Activated naive CD4-positive, alpha-beta T cell treated with anti-CD3 and anti-CD28 coated beads, Interleukin-2, amount 50 U/mL, for 16 hours (primary cell): ENCODE measurements at regions not wholly inside any gene's neighbourhood (a gene's known extent, or its start where the extent isn't known, plus 50 kb on each side); places are given as distances from the start of the nearest gene placed in this dataset.
A peak's percentile ranks its signal among the peaks of the same experiment; 100 is the strongest.

Experiments
- DNase-seq: peaks from one replicate; pipeline ENCODE4 v3.0.0-alpha.2; 2020

- no peak for DNase-seq
Observed at GRCh38 chr15:70555713-70556112, 207.6 kb downstream of the UACA start.

DNA sequence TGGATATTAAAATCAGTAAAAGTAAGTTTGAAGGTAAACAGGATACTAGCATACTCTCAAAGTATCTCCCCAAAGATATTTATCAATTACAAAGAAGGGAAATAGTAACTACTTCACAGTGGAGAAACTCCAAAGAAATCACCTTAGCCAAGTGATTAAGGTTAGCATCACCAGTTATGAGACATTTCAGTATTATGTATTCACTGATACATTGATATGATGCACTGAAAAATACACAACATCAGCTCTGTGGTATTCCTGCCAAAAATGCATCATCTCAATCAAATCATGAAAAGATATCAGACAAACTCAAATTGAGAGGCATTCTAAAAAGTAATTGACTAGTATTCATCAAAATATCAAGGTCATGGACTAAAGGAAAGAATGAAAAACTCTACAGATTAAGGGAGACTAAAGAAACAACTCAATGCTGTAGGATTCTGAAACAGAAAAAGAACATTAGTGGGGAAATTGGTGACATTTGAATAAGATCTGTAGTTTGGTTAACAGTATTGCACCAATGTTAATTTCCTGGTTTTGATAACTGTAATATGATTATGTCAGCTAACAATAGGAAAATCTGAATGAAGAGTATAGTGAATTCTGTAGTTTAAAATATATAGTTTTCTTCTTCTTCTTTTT lies 215.4 kb downstream of the UACA start:
- no peak for DNase-seq

DNA sequence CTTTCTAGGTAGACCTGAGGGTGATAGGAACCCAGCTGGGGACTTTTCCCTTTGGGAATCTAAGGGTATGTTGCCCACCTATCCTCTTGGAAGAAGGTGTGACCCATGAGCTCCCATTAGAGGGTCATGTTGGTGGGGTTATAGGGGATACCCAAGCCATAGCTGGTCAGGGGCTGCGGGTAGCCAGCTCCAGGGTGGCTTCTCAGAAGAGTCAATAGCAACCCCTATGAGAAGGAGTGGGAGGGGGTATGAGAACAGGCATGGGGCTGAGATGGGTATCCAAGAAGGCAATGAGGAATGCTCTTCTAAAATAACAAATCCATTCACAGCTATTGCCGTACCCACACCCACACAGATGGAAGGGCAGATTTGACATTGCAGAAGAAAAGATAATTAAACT lies 217.8 kb downstream of the UACA start:
- DNase-seq = no peak

DNA sequence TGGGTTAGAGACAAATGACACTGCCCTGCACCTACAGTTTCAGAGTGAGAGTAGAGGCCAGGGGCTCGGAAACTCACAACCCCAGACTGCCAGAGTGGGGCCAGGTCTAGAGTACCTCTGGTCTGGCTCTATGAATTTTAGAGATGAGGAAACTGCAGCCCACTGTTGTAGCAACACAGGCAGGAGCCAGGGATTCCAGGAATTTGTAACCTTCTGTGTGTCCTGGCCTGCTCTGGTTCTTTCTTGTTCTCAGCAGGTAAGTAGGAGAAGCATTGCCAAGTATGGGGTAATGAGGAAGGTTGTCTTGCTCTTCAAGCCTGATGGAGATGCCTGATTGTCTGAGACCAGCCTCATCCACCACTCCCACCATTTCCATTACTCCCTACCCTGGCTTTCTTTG lies 221.8 kb downstream of the UACA start:
- DNase-seq = no peak

DNA sequence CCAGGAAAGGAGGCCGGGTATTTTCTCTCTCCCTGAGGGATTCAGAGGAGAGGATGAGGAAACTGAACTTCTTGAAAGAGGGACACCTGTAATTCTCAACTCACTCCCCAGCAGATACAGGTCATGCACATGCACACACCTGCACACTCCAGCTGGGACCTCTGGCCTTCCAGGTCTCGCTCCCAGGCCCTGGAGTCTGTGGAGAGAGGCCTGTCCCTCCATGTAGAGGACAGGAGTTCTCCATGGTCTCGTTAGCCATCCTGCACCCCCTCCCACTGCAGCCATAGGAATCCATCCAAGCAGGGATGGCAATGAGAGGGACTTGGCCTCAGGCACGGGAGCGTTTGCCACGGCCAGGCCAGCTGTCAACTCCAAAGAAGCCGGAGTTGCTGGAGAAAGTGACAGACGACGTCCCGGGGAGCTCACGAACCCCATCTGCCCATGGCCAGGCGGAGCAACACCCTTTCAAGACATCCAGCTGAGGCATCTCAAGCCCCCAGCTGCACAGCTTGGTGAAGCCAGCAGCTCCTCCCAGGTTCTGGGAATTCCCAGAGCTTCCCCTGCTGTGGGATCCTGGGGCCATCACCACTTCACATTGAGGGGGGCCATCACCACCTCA lies 223.3 kb downstream of the UACA start:
- DNase-seq = no peak

DNA sequence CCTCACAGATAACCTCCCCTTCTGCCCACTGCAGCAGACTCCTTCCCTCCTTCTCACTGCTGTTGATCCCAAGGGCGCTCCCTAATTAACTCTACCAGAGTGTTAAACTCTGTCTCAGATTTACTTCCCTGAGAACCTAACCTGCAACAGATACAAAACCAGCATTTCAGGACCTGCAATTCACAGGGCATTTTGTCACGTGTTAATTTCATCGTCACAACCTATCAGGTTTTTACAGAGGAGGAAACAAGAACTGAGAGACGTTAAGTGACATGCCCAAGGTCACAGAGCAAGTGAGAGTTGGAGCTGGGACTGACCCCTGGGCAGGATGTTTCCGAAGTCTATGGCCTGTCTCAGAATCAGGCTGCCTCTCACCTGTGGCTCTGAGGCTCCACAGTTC lies 223.9 kb downstream of the UACA start:
- DNase-seq = no peak

- DNase-seq = no peak
Observed at GRCh38 chr15:70538278-70538677, 225.1 kb downstream of the UACA start.

DNA sequence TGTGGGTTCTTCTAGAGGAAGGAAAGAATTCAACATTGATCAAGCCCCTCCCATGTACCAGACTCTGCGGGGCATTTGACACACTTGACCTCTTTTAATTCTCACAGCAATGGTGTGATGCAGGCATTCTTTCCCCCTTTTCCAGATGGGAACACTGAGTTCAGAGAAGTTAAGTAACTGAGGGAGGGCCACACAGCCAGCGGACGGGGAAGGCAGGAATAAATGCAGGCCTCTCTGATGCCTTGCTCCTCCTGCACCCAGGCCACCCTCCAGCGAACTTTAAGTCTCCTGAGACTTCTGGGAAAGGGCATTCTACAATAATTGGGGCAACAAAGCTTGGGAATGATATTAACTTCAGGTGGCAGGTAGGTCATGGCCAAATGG lies 227.4 kb downstream of the UACA start:
- DNase-seq = no peak

- DNase-seq = peak; percentile 55
Observed at GRCh38 chr15:70535071-70535954, 228.0 kb downstream of the UACA start.

DNA sequence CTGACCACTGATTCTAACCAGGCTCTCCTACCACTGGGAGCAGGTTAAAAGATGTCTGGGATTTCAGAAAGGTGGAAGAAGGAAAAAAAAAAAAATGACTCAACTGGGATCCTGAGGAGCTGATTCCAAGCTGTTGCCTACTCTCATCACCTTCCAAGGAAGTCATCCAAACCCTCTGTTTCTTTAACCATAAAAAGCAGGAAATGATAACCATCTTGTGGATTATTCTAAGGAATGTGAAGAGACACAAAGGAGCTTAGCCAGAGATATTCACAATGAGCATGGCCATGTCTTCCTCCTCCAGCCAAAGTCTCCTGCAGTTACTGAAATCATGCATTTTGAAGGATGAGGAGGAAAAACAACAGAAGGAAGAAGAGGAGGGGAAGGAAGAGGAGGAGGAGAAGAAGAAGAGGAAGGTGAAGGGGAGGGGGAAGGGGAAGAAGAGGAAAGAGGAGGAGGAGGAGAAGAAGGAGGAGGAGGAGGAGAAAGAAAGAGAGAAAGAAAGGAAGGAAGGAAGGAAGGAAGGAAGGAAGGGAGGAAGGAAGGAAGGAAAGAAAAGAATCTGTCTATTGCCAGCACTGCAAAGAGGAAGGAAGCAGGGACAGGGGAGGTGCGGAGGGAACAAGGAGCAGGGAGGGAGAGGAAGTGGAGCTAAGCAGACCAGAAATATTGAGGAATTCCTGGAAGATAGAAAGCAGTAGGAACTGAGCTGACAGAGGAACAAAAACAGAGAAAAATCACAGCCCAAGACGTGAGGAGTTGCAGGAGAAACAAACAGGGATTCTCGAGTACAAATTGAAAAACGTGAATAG lies 229.2 kb downstream of the UACA start:
- DNase-seq = no peak

DNA sequence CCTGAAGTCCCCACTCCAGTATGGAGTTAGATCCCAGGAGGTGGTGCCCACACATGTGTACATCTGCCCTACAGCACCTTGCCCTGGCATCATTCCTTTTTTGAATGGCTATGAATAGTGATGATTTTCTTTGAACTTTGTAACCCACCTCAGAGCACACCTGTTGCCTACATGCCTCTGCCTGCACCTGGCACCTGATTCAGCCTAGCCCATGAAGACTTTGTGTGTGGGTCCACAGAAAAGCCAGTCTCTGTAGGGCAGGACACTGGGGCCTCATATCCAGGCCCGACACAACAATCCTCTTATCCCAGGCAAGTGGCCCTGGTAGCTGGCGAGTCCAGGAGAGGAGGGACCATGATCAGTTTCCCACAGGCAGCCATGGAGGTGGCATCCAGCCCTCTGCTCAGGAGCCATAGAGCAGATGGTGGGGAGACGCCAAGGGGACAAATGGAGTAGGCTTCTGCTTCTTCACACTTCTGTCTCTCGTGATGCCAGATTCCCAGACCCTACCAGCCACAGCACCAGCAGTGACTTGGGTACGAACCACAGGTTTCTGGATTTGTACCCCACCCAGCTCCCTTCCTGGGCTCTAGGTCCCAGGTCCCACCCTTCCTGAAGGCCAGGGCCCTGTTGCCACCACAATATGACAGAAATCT lies 230.7 kb downstream of the UACA start:
- no peak for DNase-seq

- no peak for DNase-seq
Observed at GRCh38 chr15:70531576-70531975, 231.8 kb downstream of the UACA start.

DNA sequence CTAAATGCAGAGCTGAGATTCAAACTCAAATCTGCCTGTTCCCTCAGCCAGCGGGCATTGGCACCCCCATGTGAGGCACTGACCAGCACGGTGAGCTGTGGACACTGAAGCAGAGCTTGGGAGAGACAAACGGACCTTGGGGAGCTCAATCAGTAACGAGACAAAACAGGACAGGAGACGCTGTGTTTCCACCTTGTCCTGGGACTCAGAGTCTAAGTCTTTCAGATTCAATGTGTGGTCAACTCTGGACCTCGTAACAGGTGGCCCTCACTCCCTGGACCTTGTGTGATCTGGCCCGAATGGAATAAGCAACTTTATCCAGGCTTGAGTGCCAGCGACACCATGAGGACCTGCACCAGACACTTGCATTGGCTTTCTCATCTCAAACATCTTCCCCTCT lies 232.5 kb downstream of the UACA start:
- no peak for DNase-seq

DNA sequence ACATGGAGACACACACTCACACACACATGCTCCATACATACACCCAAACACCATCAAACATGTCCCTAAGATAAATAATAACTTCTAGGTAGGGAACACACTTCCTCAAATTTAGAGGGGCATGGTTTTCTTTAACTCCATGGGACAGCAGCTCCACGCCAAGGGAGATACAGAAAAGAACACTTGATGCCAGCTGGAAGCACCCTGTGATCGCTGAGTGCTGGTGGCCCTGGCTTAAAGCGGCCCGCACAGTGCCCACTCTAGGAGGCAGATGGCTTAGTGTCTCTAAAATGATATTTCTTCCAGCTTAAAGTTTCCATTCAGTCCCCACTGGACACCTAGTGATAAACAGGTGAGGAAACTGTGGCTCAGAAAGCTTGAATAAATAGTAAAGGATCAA lies 232.9 kb downstream of the UACA start:
- no peak for DNase-seq

- no peak for DNase-seq
Observed at GRCh38 chr15:70530017-70530499, 233.3 kb downstream of the UACA start.

- no peak for DNase-seq
Observed at GRCh38 chr15:70528816-70529215, 234.5 kb downstream of the UACA start.

DNA sequence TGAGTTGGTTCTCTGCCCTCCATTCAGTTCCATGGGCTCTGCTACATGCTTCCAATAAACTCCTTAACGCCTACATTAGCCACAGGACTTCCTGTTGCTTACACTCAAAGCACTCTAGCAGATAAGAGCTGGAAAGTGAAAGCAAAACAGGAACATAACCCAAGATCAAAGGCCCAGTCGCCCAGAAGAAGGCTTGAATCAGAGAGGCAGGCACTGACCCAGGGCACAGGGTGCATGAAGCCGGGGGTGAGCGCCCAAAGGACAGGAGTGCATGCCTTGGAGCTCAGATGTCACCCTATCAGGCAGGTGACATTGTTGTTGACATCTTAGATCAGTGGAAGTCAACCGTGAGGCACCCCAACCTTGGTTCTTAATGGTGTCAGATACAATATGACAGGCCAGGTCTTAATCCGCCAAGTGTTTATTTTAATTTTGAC lies 235.1 kb downstream of the UACA start:
- peak; percentile 57 for DNase-seq

DNA sequence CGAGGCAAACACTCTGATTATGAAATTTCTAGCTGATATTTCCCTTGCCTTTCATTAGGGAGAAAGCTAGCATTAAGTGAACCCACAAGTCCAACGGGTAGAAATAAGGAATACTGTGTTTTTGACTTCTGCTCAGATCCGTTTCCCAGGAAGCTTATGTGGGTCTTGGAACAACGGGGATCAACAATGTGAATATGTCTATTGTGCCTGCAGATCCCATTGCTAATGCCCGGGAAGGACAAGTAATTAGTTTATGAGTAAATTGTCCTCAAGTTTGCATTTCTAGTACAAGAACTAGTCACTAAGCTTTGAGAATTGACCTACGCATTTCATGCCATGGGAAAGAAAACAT lies 236.4 kb downstream of the UACA start:
- no peak for DNase-seq

DNA sequence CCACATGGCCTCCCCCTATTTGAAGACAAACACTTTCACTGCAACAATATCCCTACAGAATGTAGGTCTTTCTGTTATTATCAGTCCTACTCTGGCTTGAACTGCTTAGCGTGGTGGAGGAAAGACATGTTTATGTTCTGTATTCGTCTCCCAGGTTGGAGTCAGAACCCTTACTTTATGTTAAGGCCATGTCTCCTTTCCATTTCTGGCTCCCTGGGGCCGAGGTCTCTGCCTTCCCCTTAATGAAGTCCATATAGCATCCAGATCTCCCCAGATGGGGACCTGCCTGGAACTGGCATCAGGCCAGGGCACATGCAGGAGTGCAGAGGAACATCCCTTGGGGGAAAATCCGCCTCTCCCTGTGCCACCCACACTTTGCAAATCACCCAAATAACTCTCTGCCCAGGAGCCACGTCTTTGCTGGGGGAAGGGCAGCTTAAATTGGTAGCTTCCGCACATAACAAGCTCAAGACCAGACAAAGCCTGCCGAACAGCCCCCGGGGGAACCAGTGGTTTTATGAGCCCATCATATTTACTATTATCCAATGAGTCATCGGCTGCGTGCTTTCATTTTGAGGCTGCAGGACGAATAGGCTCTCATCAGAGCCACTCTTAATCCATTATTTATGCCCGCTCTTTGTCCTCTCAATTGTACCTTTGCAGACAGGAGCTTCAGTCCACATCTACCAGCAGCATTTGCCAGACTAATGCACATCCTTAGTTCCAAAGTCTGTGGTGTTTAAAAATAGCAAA lies 237.0 kb downstream of the UACA start:
- DNase-seq = no peak

DNA sequence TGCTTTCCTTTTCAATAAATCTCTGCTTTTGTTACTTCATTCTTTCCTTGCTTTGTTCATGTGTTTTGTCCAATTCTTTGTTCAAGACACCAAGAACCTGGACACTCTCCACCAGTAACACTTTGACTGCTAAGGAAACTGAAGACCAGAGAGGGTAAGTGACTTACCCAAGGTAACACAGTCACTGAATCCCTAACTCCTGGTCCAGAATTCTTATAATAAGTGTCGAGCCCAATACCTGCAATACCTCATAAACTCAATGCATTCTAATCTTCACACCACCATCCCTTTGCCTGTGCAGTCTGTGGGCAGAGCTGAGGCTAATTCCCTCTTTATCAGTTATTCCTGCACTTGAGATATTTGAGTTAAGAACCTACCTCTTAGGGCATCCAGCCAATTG lies 237.8 kb downstream of the UACA start:
- no peak for DNase-seq

- no peak for DNase-seq
Observed at GRCh38 chr15:70524470-70524869, 238.9 kb downstream of the UACA start.

DNA sequence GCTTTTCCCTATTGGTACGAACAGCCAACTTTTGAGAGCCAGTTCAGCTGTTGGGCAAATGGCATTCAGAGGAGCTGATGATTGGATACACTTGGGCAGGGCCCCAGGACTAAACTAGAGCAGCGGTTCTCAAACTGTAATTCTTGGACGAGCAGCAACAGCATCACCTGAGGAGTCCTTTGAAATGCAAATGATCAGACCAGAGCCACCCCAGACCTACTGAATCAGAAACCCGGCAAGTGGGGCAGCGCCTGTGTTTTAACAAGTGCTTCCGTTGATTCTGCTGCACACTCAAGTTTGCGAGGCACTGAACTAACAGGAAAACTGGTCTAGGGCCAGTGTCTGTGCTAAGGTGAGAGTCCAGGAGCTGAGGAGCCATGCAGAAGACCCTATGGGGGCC lies 239.7 kb downstream of the UACA start:
- no peak for DNase-seq
